Liver (tissue), 8 donors: ENCODE measurements at regions not wholly inside any gene's neighbourhood (a gene's known extent, or its start where the extent isn't known, plus 50 kb on each side); places are given as distances from the start of the nearest gene placed in this dataset.

ENCODE experiments used
- DNase-seq: peaks from one replicate; pipeline ENCODE4 v3.0.0-alpha.2; 2017; ENCODE audit warnings: low spot score
- H3K27ac ChIP-seq, 2 donors: one replicate each; pipeline ENCODE4 v1.7.0; 2013; ENCODE audit warnings: inconsistent platforms in 2 of 2, low read length in 2 of 2, control low read depth in 1 of 2, low read depth in 1 of 2, mild to moderate bottlenecking in 1 of 2
- H3K27me3 ChIP-seq, 4 donors: one replicate each; pipeline versions ENCODE4 v1.6.1 to v1.7.0; 2013; ENCODE audit warnings: low read length in 3 of 4, inconsistent platforms in 1 of 4, mild to moderate bottlenecking in 1 of 4, moderate library complexity in 1 of 4; ENCODE audit not compliant: control insufficient read depth in 4 of 4, insufficient read depth in 4 of 4
- H3K36me3 ChIP-seq, 4 donors: one replicate each; pipeline versions ENCODE4 v1.6.1 to v1.7.0; 2013; ENCODE audit warnings: low read length in 3 of 4, mild to moderate bottlenecking in 3 of 4, low read depth in 1 of 4, moderate library complexity in 1 of 4; ENCODE audit not compliant: control insufficient read depth in 4 of 4, insufficient read depth in 3 of 4
- H3K4me1 ChIP-seq, 4 donors: one replicate each; pipeline versions ENCODE4 v1.6.1 to v1.7.0; 2013; ENCODE audit warnings: low read length in 3 of 4, mild to moderate bottlenecking in 3 of 4, moderate library complexity in 1 of 4; ENCODE audit not compliant: control insufficient read depth in 4 of 4, insufficient read depth in 4 of 4
- H3K4me3 ChIP-seq, 3 donors: one replicate each; pipeline versions ENCODE4 v1.6.1 to v1.7.0; 2013; ENCODE audit warnings: low read length in 3 of 3, control low read depth in 1 of 3, low read depth in 1 of 3, mild to moderate bottlenecking in 1 of 3
- H3K9ac ChIP-seq, 2 donors: one replicate each; pipeline ENCODE4 v1.7.0; 2013; ENCODE audit warnings: low read length in 2 of 2, mild to moderate bottlenecking in 2 of 2, moderate library complexity in 2 of 2, control low read depth in 1 of 2, low read depth in 1 of 2
- H3K9me3 ChIP-seq, 4 donors: one replicate each; pipeline versions ENCODE4 v1.6.1 to v1.7.0; 2013; ENCODE audit warnings: low read length in 3 of 4; ENCODE audit not compliant: control insufficient read depth in 4 of 4
- CTCF ChIP-seq: fragments of 150-350 bp; IDR thresholded peaks from 2 replicates; pipeline ENCODE4 v1.5.1; 2017; ENCODE audit warnings: improper control_type of control experiment, low read depth, low read length; ENCODE audit not compliant: missing input control
- EGR1 ChIP-seq, 2 donors: IDR thresholded peaks; 2 replicates each; pipeline ENCODE4 v1.6.1; 2016 to 2018; ENCODE audit warnings: antibody characterized with exemption in 2 of 2, low read depth in 2 of 2
- FOXA1 ChIP-seq: IDR thresholded peaks from 2 replicates; pipeline ENCODE4 v1.6.1; 2016; ENCODE audit warnings: antibody characterized with exemption
- FOXA2 ChIP-seq: IDR thresholded peaks from 2 replicates; pipeline ENCODE4 v1.6.1; 2016; ENCODE audit warnings: antibody characterized with exemption
- GABPA ChIP-seq, 2 donors: IDR thresholded peaks in 1 of 2; conservative IDR thresholded peaks in 1 of 2; 2 replicates each; pipeline ENCODE4 v1.6.1; 2016; ENCODE audit warnings: antibody characterized with exemption in 2 of 2, mild to moderate bottlenecking in 1 of 2, moderate library complexity in 1 of 2
- HNF4A ChIP-seq, 2 donors: conservative IDR thresholded peaks; 2 replicates each; pipeline ENCODE4 v1.6.1; 2016; ENCODE audit warnings: antibody characterized with exemption in 2 of 2, mild to moderate bottlenecking in 2 of 2
- HNF4G ChIP-seq: IDR thresholded peaks from 2 replicates; pipeline ENCODE4 v1.6.1; 2016; ENCODE audit warnings: antibody characterized with exemption
- JUND ChIP-seq, 2 donors: IDR thresholded peaks; 2 replicates each; pipeline ENCODE4 v1.6.1; 2016; ENCODE audit warnings: antibody characterized with exemption in 2 of 2
- NR2F2 ChIP-seq: IDR thresholded peaks from 2 replicates; pipeline ENCODE4 v1.6.1; 2016; ENCODE audit warnings: antibody characterized with exemption
- RAD21 ChIP-seq, 2 donors: IDR thresholded peaks; 2 replicates each; pipeline ENCODE4 v1.6.1; 2016; ENCODE audit warnings: antibody characterized with exemption in 2 of 2, mild to moderate bottlenecking in 2 of 2
- REST ChIP-seq: IDR thresholded peaks from 2 replicates; pipeline ENCODE4 v1.6.1; 2016; ENCODE audit warnings: antibody characterized with exemption, mild to moderate bottlenecking
- RXRA ChIP-seq, 2 donors: IDR thresholded peaks; 2 replicates each; pipeline ENCODE4 v1.6.1; 2017 to 2018; ENCODE audit warnings: antibody characterized with exemption in 2 of 2, mild to moderate bottlenecking in 1 of 2
- SP1 ChIP-seq: IDR thresholded peaks from 2 replicates; pipeline ENCODE4 v1.6.1; 2018; ENCODE audit warnings: antibody characterized with exemption, mild to moderate bottlenecking
- TAF1 ChIP-seq: conservative IDR thresholded peaks from 2 replicates; pipeline ENCODE4 v1.6.1; 2016; ENCODE audit warnings: antibody characterized with exemption, mild to moderate bottlenecking
- YY1 ChIP-seq: IDR thresholded peaks from 2 replicates; pipeline ENCODE4 v1.6.1; 2016; ENCODE audit warnings: antibody characterized with exemption, mild to moderate bottlenecking
- WGBS: extraction: QIAGEN DNeasy Blood & Tissue Kit; methylation state at CpG from one replicate; pipeline ENCODE4 v1.1.7; 2013; 5-methylcytosine and 5-hydroxymethylcytosine counted together
- TF ChIP-seq, protein P1 (sequence below): IDR thresholded peaks from 2 replicates; pipeline ENCODE4 v1.6.1; 2016; ENCODE audit warnings: antibody characterized with exemption
- TF ChIP-seq, protein P2 (sequence below): IDR thresholded peaks from 2 replicates; pipeline ENCODE4 v1.6.1; 2016; ENCODE audit warnings: antibody characterized with exemption
- donor health status: healthy.
- donor health status: healthy.
- donor health status: healthy.
- donor health status: healthy.
- donor health status: healthy.

DNA sequence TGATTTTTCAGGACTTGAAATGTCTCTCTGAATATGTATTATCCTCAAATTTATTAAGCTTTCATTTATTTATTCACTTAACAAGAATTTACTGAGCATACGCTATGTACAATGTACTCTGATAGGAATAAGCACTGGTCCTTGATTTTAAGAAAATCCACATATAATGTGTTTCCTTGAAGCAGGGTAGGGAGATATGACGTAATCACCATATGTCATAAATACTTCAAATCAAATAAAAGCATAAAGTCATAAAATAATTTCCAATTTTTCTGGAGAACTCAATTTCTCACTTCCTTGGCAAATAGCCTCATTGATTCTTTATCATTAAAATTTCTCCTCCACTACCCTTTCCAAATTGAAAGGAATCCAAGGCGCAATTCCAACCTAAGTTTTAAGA is 177.8 kb upstream of the GAP43 start:
- no peak overlapping the region for H3K4me3 ChIP-seq
- no peaks in the 10 kb centered on the region for H3K9me3 ChIP-seq
- H3K9ac ChIP-seq, result no peak overlapping the region
- H3K36me3 ChIP-seq, result no peaks in the 10 kb centered on the region
- TF ChIP-seq, protein P1, sequence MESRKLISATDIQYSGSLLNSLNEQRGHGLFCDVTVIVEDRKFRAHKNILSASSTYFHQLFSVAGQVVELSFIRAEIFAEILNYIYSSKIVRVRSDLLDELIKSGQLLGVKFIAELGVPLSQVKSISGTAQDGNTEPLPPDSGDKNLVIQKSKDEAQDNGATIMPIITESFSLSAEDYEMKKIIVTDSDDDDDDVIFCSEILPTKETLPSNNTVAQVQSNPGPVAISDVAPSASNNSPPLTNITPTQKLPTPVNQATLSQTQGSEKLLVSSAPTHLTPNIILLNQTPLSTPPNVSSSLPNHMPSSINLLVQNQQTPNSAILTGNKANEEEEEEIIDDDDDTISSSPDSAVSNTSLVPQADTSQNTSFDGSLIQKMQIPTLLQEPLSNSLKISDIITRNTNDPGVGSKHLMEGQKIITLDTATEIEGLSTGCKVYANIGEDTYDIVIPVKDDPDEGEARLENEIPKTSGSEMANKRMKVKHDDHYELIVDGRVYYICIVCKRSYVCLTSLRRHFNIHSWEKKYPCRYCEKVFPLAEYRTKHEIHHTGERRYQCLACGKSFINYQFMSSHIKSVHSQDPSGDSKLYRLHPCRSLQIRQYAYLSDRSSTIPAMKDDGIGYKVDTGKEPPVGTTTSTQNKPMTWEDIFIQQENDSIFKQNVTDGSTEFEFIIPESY, result no peak
- TF ChIP-seq SP1, result no peak
- TF ChIP-seq YY1, result no peak
- TF ChIP-seq HNF4A (conservative IDR thresholded peaks at IDR 0.05), result no peak
- TF ChIP-seq RXRA (IDR thresholded peaks at IDR 0.05), result no peak
- no peak for TF ChIP-seq HNF4G
- TF ChIP-seq REST, result no peak
- no peak for TF ChIP-seq RAD21 (IDR thresholded peaks at IDR 0.05)
- TF ChIP-seq CTCF, result no peak
- no peak for TF ChIP-seq NR2F2
- TF ChIP-seq TAF1, result no peak
- TF ChIP-seq GABPA (IDR thresholded peaks at IDR 0.05 in 1 of 2, conservative IDR thresholded peaks at IDR 0.05 in 1 of 2), result no peak
- TF ChIP-seq FOXA1, result no peak
- TF ChIP-seq, protein P2, sequence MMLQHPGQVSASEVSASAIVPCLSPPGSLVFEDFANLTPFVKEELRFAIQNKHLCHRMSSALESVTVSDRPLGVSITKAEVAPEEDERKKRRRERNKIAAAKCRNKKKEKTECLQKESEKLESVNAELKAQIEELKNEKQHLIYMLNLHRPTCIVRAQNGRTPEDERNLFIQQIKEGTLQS, result no peak
- TF ChIP-seq JUND (IDR thresholded peaks at IDR 0.05), result no peak
- TF ChIP-seq FOXA2, result no peak
- no peak for TF ChIP-seq EGR1 (IDR thresholded peaks at IDR 0.05; ENCODE audit: low read depth in 2 of 2)
- H3K27ac ChIP-seq, result no peak overlapping the region
- no peak for DNase-seq
- no peaks in the 10 kb centered on the region for H3K27me3 ChIP-seq
- H3K4me1 ChIP-seq, result no peaks in the 10 kb centered on the region
- WGBS, result 89% methylated on average over 3 of the region's 3 CpGs

DNA sequence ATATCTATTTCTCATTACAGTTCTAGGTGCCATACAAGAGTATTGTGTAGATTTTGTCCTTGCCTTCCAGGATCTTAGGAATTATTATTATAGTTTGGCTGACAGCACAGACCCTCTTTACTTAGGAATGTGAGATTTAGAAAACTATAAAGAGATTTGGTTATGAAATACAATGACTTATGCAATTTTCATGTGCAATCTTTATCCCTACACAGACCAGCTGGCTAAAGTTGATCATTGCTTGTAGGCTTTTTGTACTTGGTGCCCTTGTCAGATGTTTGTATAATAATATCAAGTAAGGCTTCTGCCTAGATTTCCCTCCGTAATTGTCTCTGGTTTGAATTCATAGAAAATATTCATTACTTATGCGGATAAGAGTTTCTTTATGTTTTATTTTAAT is 174.5 kb upstream of the GAP43 start:
- H3K9me3 ChIP-seq, result no peaks in the 10 kb centered on the region
- no peaks in the 10 kb centered on the region for H3K4me1 ChIP-seq
- H3K36me3 ChIP-seq, result no peaks in the 10 kb centered on the region
- TF ChIP-seq HNF4A (conservative IDR thresholded peaks at IDR 0.05), result no peak
- no peaks in the 10 kb centered on the region for H3K27me3 ChIP-seq
- H3K27ac ChIP-seq, result no peak overlapping the region
- DNase-seq, result no peak
- no peak overlapping the region for H3K9ac ChIP-seq
- 62% methylated on average over 2 of the region's 2 CpGs for WGBS
- no peak overlapping the region for H3K4me3 ChIP-seq
